ENCODE measurements at regions not wholly inside any gene's neighbourhood (a gene's known extent, or its start where the extent isn't known, plus 50 kb on each side); places are given as distances from the start of the nearest gene placed in this dataset.

- Mint-ChIP-seq H3K27me3 (peaks cover 16% of the 10 kb centered on the region), H3K36me3 (no peaks in the 10 kb centered on the region), H3K4me1 (ENCODE audit: unreplicated experiment) (peaks cover 6% of the 10 kb centered on the region), H3K4me3 (no peak overlapping the region), H3K27ac (no peak overlapping the region), H3K9me3 (peaks cover 9% of the 10 kb centered on the region)
- no peak for DNase-seq (ENCODE audit: extremely low spot score, unreplicated experiment)
- TF ChIP-seq CTCF (conservative IDR thresholded peaks at IDR 0.05): no peak
These were observed 166.0 kb downstream of the ARRDC4 start for GRCh38 chr15:98126326-98127085.

GRCh38 chr15:98127586-98127985, 167.1 kb downstream of the ARRDC4 start:
- no peak for TF ChIP-seq CTCF (conservative IDR thresholded peaks at IDR 0.05)
- Mint-ChIP-seq H3K4me3 (no peak overlapping the region), H3K4me1 (ENCODE audit: unreplicated experiment) (no peaks in the 10 kb centered on the region), H3K27me3 (peaks cover 10% of the 10 kb centered on the region), H3K27ac (no peak overlapping the region), H3K36me3 (no peaks in the 10 kb centered on the region), H3K9me3 (peaks cover 10% of the 10 kb centered on the region)
- no peak for DNase-seq (ENCODE audit: extremely low spot score, unreplicated experiment)

- Mint-ChIP-seq H3K27ac (no peak overlapping the region), H3K36me3 (no peaks in the 10 kb centered on the region), H3K27me3 (peaks cover 14% of the 10 kb centered on the region)
These were observed 171.4 kb downstream of the ARRDC4 start for GRCh38 chr15:98131924-98132323.

GRCh38 chr15:98134905-98135304, 174.4 kb downstream of the ARRDC4 start:
- no peaks in the 10 kb centered on the region for H3K4me1 Mint-ChIP-seq (ENCODE audit: unreplicated experiment)
- TF ChIP-seq CTCF (conservative IDR thresholded peaks at IDR 0.05): no peak
- H3K36me3 Mint-ChIP-seq: no peaks in the 10 kb centered on the region
- no peak overlapping the region for H3K27ac Mint-ChIP-seq
- peaks cover 6% of the 10 kb centered on the region for H3K9me3 Mint-ChIP-seq
- peaks cover 11% of the 10 kb centered on the region for H3K27me3 Mint-ChIP-seq
- no peak for DNase-seq (ENCODE audit: extremely low spot score, unreplicated experiment)
- H3K4me3 Mint-ChIP-seq: no peak overlapping the region

More at GRCh38 chr15:98131924-98132323, 171.4 kb downstream of the ARRDC4 start:
- no peak overlapping the region for H3K4me3 Mint-ChIP-seq
- TF ChIP-seq CTCF (conservative IDR thresholded peaks at IDR 0.05): no peak
- H3K9me3 Mint-ChIP-seq: peaks cover 10% of the 10 kb centered on the region
- no peak for DNase-seq (ENCODE audit: extremely low spot score, unreplicated experiment)
- H3K4me1 Mint-ChIP-seq (ENCODE audit: unreplicated experiment): no peaks in the 10 kb centered on the region

- Mint-ChIP-seq H3K27me3 (peaks cover 10% of the 10 kb centered on the region), H3K27ac (no peak overlapping the region)
These were observed 178.4 kb downstream of the ARRDC4 start for GRCh38 chr15:98138910-98139309.

More at GRCh38 chr15:98138910-98139309, 178.4 kb downstream of the ARRDC4 start:
- no peaks in the 10 kb centered on the region for H3K4me1 Mint-ChIP-seq (ENCODE audit: unreplicated experiment)
- no peak for TF ChIP-seq CTCF (conservative IDR thresholded peaks at IDR 0.05)
- H3K36me3 Mint-ChIP-seq: no peaks in the 10 kb centered on the region
- no peak for DNase-seq (ENCODE audit: extremely low spot score, unreplicated experiment)
- no peak overlapping the region for H3K4me3 Mint-ChIP-seq
- no peaks in the 10 kb centered on the region for H3K9me3 Mint-ChIP-seq
